Body of pancreas (tissue), 4 donors: ENCODE measurements at regions not wholly inside any gene's neighbourhood (a gene's known extent, or its start where the extent isn't known, plus 50 kb on each side); places are given as distances from the start of the nearest gene placed in this dataset.
"Not testable (repeated sequence)": the region's sequence is repeated elsewhere in the genome, so short reads cannot be mapped to it uniquely, and the experiment has no call there.

Source experiments
- ATAC-seq: fragments of 150-250 bp; one replicate; pipeline ENCODE4 v1.9.1; 2016
- DNase-seq, 4 donors: peaks; one replicate each; pipeline ENCODE4 v3.0.0-alpha.2; 2019
- H3K27ac ChIP-seq, 4 donors: fragments of 200-600 bp; sonication (generic); 1 replicate in 3 of 4; 2 replicates in 1 of 4; pipeline versions ENCODE4 v1.5.1 to v1.6.1; 2016 to 2019; ENCODE audit warnings: mild to moderate bottlenecking in 1 of 4, mixed read lengths in 1 of 4, moderate library complexity in 1 of 4
- H3K27me3 ChIP-seq, 2 donors: fragments of 200-600 bp; sonication (generic); one replicate each; pipeline ENCODE4 v1.6.0; 2016; ENCODE audit warnings: mild to moderate bottlenecking in 1 of 2
- H3K36me3 ChIP-seq, 2 donors: fragments of 200-600 bp; sonication (generic); replicated peaks in 1 of 2; 2 replicates each; pipeline ENCODE4 v1.5.1; 2016; ENCODE audit warnings: low read depth in 2 of 2; ENCODE audit not compliant: insufficient read depth in 1 of 2
- H3K4me1 ChIP-seq: fragments of 200-600 bp; sonication (generic); one replicate; pipeline ENCODE4 v1.6.0; 2016
- H3K4me3 ChIP-seq, 2 donors: fragments of 200-600 bp; sonication (generic); 1 replicate in 1 of 2; 2 replicates in 1 of 2; pipeline ENCODE4 v1.5.1; 2016 to 2019
- H3K9me3 ChIP-seq, 3 donors: fragments of 200-600 bp; sonication (generic); 1 replicate in 2 of 3; 2 replicates in 1 of 3; pipeline ENCODE4 v1.5.1; 2016
- POLR2A ChIP-seq, 3 donors: fragments of 450-650 bp; IDR thresholded peaks; one replicate each; pipeline ENCODE4 v1.6.1; 2016; ENCODE audit warnings: antibody characterized with exemption in 3 of 3, mild to moderate bottlenecking in 2 of 3
- WGBS, 2 donors: methylation state at CpG; one replicate each; pipeline ENCODE4 v1.1.5; 2017; 5-methylcytosine and 5-hydroxymethylcytosine counted together
- intact Hi-C: fragments of 100-400 bp; cut with DNase I; formaldehyde crosslinking; loops from one replicate; pipeline ENCODE4 v1.15.1; 2023
- TF ChIP-seq, protein P1 (sequence below), 7 experiments: fragments of 450-650 bp in 4 of 7; fragments of 200-600 bp in 3 of 7; sonication (generic) in 3 of 7; IDR thresholded peaks; one replicate each; pipeline ENCODE4 v1.5.1; 2016 to 2019; ENCODE audit warnings: antibody characterized with exemption in 7 of 7

DNA sequence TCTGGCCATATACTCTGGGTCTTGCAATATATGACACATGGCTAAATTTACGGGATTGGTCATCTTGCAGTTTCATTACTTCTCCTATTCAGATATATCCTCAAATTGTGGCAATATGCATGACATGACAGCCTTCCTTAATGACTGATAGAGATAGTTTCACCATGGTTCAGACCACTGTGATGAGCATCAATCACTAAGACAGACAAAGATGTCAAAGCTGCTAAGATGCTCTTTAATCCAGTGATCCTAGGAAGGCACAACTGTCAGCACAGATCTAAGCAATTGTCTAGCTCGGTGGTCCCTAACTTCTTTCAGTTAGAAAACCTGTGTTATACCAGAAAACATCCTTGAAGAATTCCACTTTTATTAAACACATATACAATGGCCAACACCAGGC lies 70.9 kb upstream of the ADGRL2 start:
- TF ChIP-seq, protein P1, sequence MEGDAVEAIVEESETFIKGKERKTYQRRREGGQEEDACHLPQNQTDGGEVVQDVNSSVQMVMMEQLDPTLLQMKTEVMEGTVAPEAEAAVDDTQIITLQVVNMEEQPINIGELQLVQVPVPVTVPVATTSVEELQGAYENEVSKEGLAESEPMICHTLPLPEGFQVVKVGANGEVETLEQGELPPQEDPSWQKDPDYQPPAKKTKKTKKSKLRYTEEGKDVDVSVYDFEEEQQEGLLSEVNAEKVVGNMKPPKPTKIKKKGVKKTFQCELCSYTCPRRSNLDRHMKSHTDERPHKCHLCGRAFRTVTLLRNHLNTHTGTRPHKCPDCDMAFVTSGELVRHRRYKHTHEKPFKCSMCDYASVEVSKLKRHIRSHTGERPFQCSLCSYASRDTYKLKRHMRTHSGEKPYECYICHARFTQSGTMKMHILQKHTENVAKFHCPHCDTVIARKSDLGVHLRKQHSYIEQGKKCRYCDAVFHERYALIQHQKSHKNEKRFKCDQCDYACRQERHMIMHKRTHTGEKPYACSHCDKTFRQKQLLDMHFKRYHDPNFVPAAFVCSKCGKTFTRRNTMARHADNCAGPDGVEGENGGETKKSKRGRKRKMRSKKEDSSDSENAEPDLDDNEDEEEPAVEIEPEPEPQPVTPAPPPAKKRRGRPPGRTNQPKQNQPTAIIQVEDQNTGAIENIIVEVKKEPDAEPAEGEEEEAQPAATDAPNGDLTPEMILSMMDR (IDR thresholded peaks at IDR 0.05), result no peak
- no peak for TF ChIP-seq POLR2A (IDR thresholded peaks at IDR 0.05)
- Histone ChIP-seq H3K4me1 (peaks cover 5% of the 10 kb centered on the region), H3K4me3 (no peak overlapping the region), H3K27ac (no peak overlapping the region), H3K9me3 (no peaks in the 10 kb centered on the region), H3K27me3 (no peaks in the 10 kb centered on the region), H3K36me3 (no peaks in the 10 kb centered on the region)
- no peak for ATAC-seq
- WGBS, 2 donors, result 81 to 86% methylated on average over 2 of the region's 2 CpGs
- intact Hi-C loops, result no loop called here
- DNase-seq, result no peak

DNA sequence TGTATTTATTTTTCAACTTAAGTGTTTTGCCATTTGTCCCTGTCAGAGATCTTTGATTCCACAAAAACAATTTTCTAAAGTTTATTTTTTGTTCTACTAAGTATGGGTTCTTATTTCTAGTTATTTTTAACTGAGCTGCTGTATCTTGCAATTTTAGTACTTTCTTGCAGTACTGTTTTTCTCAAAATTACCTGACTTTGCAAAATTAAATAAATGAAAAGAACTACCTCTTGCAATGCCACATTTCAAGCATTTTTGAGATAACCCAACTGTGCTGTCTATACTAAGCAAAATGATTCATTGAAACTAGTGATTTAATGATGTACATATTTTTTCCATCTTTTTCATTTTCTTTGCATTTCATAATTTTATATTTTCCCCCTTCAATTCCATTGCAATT lies 71.5 kb upstream of the ADGRL2 start:
- H3K27ac ChIP-seq, result no peak overlapping the region
- no peak for TF ChIP-seq POLR2A (IDR thresholded peaks at IDR 0.05)
- TF ChIP-seq, protein P1 (IDR thresholded peaks at IDR 0.05), result no peak
- H3K4me3 ChIP-seq, result no peak overlapping the region
- no peaks in the 10 kb centered on the region for H3K9me3 ChIP-seq
- no peaks in the 10 kb centered on the region for H3K27me3 ChIP-seq
- no peaks in the 10 kb centered on the region for H3K36me3 ChIP-seq
- no peak for DNase-seq
- no peak for ATAC-seq
- intact Hi-C loops, result no loop called here
- peaks cover 5% of the 10 kb centered on the region for H3K4me1 ChIP-seq

DNA sequence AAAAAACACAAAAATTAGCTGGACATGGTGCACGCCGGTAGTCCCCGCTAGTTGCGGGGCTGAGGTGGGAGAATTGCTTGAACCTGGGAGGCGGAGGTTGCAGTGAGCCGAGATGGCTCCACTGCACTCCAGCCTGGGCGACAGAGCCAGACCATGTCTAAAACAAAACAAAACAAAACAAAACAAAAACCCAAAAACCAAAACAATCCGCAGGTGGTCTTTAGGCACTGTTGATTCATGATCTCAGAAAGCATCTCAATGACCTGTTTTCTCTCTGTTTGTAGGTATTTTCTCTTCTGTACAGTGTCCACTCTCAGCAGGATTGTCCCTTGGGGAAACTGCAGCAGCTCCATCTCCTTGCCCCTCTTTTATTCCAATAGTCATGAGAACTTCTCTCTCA lies 74.9 kb upstream of the ADGRL2 start:
- Histone ChIP-seq H3K27me3 (no peaks in the 10 kb centered on the region), H3K4me1 (no peaks in the 10 kb centered on the region), H3K4me3 (no peak overlapping the region), H3K36me3 (no peaks in the 10 kb centered on the region), H3K9me3 (no peaks in the 10 kb centered on the region), H3K27ac (no peak overlapping the region)
- no peak for TF ChIP-seq POLR2A (IDR thresholded peaks at IDR 0.05)
- TF ChIP-seq, protein P1 (IDR thresholded peaks at IDR 0.05), result no peak
- DNase-seq (no peak), ATAC-seq (no peak)
- intact Hi-C loops, result no loop called here
- WGBS, 2 donors, result 88 to 94% methylated on average over 8 of the region's 8 CpGs

DNA sequence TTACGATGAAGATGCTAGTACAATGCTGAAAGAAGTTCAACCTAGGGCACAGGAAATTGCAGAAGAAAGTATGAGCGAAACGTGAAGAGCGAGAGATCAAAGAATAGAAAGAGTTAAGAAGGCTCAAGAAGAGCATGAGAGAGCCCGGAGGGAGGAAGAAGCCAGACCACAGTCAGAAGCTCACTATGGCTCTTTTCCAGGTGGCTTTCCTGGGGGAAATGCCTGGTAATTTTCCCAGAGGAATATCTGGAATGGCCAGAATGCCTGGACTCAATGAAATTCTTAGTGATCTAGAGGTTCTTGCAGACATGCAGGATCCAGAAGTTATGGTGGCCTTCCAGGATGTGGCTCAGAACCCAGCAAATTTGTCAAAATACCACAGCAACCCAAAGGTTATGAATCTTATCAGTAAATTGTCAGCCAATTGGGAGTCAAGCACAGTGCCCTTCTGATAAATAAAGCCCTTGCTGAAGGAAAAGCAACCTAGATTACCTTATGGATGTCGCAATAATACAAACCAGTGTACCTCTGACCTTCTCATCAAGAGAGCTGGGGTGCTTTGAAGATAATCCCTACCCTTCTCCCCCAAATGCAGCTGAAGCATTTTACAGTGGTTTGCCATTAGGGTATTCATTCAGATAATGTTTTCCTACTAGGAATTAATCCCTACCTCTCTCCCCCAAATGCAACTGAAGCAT lies 78.0 kb upstream of the ADGRL2 start:
- H3K9me3 ChIP-seq, DNase-seq, H3K4me3 ChIP-seq, ATAC-seq, H3K4me1 ChIP-seq, H3K36me3 ChIP-seq, H3K27ac ChIP-seq, intact Hi-C loops, H3K27me3 ChIP-seq: not testable (repeated sequence)
- WGBS, 2 donors, result 81 to 85% methylated on average over 6 of the region's 6 CpGs

DNA sequence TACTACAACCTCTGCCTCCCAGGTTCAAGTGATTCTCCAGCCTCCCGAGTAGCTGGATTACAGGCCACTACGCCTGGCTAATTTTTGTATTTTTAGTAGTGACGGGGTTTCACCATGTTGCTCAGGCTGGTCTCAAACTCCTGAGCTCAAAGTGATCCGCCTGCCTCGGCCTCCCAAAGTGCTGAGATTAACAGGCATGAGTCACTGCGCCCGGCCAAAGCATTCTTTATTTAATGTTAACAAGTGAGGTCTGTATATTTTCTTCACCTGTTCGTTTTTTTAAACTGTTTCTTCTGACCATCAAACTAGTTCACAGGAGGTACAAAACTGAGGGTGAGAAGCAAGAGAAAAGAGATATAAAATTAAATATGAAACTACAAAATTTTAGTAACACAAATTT lies 80.5 kb upstream of the ADGRL2 start:
- H3K4me1 ChIP-seq, intact Hi-C loops, H3K36me3 ChIP-seq, H3K9me3 ChIP-seq, H3K27ac ChIP-seq, H3K27me3 ChIP-seq, DNase-seq, ATAC-seq, H3K4me3 ChIP-seq: not testable (repeated sequence)
- WGBS, 2 donors, result 87% methylated on average over 8 of the region's 8 CpGs

DNA sequence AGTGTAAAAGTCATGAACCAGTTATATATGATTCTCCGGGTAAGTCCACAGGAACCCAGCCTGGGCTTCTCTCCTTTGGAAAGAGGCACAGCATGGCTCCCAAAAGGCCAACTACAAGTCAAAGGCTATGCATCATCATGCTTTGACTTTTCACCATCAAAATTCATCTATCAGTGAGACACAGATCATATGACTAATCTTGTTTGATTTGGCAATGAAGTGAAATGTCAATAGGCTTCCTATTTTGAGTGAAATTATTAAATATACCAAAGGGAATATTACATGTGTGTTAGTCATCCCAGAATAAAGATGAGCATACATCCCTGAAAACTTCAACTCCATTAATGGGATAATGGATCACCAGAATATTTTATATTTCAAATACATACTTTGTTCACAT lies 83.5 kb upstream of the ADGRL2 start:
- H3K27ac ChIP-seq, result no peak overlapping the region
- no peaks in the 10 kb centered on the region for H3K9me3 ChIP-seq
- no peaks in the 10 kb centered on the region for H3K4me1 ChIP-seq
- ATAC-seq, result no peak
- no peaks in the 10 kb centered on the region for H3K27me3 ChIP-seq
- DNase-seq, result no peak
- no peaks in the 10 kb centered on the region for H3K36me3 ChIP-seq
- no peak for TF ChIP-seq POLR2A (IDR thresholded peaks at IDR 0.05)
- TF ChIP-seq, protein P1 (IDR thresholded peaks at IDR 0.05), result no peak
- no peak overlapping the region for H3K4me3 ChIP-seq
- intact Hi-C loops, result no loop called here
- 89 to 100% methylated on average over 1 of the region's 1 CpG for WGBS, 2 donors
